GM12892 (cell line): ENCODE measurements at regions not wholly inside any gene's neighbourhood (a gene's known extent, or its start where the extent isn't known, plus 50 kb on each side); places are given as distances from the start of the nearest gene placed in this dataset.

Experiments
- POLR2A ChIP-seq: IDR thresholded peaks from 2 replicates; pipeline ENCODE4 v1.6.1; 2011; ENCODE audit warnings: low read depth, low read length, control low read depth
- POLR2AphosphoS5 ChIP-seq: IDR thresholded peaks from 2 replicates; pipeline ENCODE4 v1.6.1; 2011; ENCODE audit warnings: low read depth, low read length, control low read depth

GRCh38 chr1:61552630-61553305 is 172.2 kb downstream of the TM2D1 start:
- TF ChIP-seq POLR2A (no peak), POLR2AphosphoS5 (no peak)
